Globus pallidus (tissue), 1 donor: ENCODE measurements at regions not wholly inside any gene's neighbourhood (a gene's known extent, or its start where the extent isn't known, plus 50 kb on each side); places are given as distances from the start of the nearest gene placed in this dataset.

Source experiments
- DNase-seq: peaks from one replicate; pipeline ENCODE4 v3.0.0-alpha.2; 2015; ENCODE audit warnings: low spot score

DNA sequence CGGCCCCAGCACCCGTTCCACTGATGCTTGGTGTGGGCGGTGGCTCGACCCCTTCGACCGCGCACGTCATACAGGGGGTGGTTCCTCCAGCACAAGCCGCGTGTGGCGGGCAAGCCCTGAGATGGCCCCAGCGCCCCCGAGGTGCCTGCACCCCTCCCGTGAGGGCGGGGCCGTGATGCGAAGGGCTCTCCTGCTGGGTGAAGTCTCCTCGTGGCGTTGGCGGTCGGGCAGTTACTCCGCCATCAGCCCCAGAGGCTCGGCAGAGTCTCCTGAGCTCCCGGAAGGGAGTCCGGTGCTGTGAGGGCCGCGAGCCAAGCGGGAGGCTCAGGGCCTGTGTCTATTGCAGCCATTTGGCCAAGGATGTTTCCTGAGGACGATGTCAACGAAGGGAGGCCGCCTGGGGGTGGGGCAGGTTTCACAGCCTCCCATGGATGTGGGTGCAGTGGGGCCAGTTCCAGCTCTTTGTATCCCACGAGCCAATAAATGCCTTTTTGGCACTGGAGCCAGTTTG is 78.1 kb upstream of the GALNT9 start:
- no peak for DNase-seq

DNA sequence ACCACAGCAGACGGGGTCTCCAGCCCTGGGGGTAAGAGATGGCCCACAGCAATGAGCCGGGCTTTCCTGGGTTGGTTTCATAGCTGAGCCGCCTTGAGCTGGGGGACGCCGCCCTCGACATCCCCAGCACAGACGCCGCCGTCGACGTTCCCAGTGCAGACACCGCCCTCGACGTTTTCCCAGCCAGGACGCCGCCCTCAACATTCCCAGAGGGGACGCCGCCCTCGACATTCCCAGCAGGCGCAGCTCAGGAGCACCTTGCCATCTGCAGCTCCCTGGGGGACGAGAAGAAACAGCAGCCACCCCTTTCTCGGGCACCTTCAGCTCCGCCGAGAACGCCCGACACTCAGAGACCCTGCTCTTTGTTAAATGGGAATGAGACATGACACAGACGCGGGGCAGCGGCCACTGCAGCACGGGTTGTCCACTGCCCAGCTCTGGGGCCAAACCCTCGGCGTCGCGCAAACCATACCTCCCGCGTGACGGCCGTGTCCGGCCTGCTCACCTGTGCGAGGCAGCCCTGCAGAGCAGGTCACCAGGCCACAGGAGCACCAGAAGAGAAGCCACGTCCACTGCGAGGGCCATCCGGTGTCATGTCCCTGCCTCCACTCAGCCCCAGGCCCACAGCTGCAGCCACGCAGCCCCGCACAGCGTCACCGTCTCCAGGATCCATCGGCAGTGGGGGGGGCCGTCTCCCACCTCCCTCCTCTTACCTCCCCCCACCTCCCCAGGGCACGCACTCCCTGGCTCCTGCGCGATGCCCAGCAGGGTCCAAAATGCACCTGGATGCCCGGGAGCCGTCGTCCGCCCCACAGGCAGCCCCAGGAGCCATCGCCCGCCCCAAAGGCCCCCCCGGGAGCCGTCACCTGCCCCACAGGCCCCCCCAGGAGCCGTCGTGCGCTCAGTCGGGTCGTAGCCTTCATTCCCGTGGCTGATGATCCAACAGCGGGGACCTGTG is 77.4 kb upstream of the GALNT9 start:
- DNase-seq, result no peak

DNA sequence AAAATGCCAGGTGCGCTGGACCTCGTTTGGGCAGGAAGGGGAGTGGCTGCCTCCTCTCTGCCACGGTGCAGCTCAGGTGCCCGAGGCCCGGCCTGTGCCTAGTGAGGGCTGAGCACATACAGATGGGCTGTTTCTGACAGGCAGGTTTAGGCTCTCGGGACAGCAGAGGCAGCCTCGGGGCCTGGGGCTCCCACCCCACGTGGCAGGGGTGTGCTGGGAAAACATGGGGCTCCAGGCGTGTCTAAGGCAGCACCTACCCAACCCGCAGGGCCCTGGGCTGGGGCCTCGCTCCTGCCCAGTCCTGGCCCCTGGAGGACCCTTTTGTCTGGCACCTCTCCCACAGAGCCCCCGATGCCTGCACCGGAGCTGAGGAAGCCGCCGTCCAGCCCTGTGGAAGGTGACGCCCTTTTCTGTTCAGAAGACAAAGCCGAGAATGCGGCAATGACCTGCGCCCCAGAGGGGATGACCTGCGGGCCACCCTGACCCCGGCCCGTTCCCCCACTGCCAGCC is 76.4 kb upstream of the GALNT9 start:
- DNase-seq, result no peak

DNA sequence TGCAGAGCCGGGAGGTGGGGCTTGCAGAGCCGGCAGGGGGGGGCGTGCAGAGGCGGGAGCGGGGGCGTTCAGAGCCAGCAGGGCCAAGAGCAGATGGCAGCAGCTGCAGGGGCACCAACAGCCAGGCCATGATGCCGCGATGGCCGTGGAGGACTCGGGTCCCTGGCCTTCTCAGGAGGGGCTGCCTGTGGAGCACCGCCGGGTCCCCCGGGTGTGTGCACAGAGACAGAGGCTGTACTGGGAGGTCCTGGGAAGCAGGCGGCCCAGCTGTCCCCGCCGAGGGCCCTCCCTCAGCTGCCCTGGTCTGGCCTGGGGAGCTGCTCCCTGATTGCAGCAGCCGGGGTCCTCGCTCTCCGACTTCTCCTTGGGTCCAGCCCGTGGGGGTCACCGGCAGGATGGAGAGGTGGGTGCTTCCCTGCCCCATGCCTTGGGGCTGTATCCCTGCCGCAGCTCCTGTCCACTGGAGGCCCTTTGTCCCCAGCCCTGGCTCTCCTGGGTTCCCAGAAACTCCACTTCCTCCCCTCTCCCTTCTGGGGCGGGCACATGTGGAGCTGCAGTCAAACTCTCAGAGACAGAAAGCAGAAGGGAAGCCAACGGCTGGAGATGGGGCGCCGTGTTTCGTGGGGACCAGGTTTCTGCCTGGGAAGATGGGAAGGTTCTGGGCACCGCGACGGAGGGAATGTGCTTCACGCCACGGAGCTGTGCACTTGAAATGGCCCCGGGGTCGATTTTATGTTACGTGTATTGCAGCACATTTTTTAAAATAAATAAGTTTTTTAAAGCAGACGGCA is 75.8 kb upstream of the GALNT9 start:
- DNase-seq, result no peak

DNA sequence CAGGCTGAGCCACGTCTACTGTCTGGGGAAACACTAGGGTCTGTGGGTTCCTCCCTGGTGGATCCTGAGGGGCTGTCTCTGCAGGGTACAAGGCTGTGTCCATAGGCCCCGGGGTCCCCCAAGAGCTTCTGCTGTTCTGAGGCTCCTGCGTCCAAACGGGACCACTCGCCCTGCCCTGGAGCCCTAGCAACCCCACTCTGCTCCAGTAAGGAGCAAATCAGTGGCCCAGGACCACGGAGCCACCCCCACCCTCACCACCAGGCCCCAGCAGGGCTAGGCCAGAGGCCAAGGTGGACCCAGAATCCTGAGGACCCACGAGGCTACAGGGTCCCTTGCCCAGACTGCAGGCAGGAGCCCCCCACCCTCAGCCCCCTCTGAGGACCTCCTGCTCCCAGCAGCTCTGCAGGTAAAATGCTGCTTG is 75.1 kb upstream of the GALNT9 start:
- no peak for DNase-seq

DNA sequence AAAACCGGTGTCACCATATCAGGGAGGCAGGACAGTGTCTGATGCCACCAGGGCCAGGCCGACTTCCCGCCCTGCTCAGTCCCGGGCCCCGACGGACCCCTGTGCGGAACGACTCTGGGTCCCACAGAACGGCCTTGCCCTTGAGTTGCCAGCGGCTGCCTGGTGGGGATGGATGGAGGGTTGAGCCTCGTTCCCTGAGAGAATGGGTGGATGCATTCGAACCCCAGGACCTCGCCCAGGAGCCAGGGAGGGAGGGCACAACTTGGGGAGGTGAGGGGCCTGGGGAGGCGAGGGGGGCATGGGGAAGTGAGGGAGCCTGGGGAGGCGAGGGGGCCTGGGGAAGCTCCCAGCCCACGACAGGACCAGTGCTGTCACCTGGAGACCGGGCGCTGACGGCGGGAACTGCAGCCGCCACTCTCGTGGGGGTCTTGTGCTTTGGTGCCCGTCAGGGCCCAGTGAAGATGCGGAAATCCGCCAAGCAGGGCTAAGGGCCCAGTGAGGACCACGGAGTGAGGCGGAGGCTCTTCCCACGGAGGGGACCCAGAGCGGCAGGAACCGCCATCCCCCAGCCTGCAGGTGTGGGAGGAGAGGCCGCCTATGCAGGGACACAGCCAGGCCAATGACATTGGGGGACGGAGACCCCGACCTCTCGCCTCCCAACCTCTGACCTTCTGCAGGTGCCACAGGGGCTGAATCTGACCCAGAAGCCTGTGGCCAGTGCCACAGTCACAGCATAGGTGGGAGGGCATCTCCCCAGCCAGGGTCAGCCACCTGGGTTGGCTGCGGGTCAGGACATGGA is 74.4 kb upstream of the GALNT9 start:
- DNase-seq, result no peak

DNA sequence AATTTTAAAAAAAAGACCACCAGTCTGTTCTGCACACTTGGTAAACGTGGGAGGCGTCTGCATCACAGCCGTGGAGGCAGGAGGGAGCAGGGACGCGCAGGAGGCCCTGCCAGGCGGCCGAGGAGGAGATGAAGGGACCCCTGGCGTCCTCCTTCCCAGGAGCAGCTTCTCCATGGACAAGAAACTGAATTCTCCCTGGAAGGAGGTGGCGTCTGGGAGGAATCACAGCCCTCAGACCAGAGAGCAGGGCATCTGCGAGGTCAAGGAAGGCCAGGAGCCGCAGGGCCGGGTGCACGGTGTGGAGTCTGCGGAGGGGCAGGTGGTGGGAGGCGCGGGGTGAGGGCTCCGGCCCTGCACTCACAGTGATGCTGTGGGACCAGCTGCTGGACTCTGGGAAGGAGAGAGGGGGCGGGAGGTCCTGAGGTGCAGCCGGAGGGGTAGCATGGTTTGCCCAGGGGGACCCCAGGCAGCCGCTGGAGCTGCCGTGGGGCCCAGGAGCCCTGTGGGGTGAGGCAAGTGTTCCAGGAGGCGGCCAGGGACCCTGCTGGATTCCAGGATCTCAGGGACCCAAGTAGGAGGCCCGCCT is 73.5 kb upstream of the GALNT9 start:
- DNase-seq, result no peak

DNA sequence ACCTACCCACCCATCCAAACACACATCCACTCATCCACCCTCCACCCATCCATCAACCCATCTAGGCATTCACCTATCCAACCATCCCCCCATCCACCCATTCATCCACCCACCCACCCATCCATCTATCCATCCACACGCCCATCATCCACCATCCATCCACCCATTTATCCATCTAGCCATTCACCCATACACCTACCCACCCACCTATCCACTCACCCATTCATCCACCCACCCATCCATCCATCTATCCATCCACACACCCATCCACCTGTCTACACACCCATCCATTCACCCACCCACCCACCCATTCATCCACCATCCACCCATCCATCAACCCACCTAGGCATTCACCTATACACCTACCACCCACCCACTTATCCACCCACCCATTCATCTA is 72.6 kb upstream of the GALNT9 start:
- no peak for DNase-seq

DNA sequence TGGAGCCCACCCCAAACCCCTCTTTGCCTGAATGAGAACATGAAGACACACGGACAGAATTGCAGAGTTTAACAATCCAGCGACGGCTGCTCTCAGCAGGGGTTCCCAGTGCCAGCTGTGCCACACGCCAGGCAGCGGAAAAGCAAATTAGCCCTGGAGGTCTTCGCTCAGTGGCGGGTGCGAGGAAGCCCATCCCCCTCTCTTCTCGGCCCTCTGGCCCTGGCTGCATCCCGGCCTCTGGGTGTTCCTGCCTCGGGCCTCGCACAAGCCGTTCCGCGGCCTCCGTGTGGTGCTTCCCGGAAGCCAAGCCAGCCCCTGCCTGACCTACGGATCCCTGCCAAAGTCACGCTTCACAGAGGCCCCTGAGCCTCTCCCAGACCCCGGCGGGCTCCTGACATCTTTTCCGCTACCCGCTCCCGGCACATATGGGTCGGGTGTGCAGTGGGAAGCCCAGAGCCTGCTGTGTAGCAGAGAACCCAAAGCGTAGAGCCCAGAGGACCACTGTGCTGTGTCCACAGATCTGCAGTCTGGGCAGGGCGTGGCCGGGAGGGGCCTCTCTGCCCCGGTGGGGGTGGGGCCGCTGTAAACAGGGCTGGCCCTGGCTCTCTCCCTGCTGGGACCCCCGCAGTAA is 70.7 kb upstream of the GALNT9 start:
- DNase-seq, result no peak

DNA sequence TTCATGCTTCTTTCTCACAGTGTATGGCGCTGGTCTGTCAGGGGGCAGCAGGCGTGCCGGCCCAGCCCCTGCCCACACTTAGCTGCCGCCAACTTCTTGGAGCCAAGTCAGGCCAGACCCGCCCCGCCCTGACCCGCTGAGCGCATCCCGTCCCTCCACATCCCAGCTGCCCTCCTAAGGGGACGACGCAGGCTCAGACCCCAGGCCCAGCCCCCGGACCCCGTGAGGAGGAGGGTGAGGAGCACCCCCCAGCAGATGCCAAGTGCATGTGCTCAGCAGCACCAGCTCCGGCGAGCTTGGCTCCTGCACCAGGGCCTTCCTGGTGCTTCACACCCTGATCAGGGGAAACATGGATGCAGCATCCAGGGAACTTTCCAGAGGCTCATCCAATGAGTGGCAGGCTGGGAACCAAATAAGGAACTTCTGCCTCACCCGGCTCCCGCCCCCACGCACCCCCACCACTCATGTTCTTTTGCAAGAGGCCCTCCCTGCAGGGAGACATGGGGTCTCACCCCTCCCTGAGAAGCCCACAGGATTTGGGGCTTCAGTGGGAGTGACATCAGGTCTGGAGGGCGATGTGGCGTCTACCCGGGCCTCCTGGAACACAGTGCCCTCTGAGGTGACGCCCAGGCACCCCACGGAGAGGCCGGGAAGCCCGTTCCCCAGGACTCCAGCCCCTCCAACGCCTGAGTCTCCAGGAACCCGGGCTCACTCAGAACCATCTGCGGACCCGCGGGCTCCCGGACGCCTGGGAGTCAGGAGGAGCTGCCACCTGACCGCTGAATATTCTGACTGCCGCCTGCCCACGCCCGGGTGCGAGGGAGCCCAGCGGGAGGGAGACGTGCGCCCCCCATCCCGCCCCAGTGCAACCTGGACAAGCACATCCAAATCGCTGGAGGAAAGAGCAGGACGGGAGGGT is 70.0 kb upstream of the GALNT9 start:
- DNase-seq, result no peak

DNA sequence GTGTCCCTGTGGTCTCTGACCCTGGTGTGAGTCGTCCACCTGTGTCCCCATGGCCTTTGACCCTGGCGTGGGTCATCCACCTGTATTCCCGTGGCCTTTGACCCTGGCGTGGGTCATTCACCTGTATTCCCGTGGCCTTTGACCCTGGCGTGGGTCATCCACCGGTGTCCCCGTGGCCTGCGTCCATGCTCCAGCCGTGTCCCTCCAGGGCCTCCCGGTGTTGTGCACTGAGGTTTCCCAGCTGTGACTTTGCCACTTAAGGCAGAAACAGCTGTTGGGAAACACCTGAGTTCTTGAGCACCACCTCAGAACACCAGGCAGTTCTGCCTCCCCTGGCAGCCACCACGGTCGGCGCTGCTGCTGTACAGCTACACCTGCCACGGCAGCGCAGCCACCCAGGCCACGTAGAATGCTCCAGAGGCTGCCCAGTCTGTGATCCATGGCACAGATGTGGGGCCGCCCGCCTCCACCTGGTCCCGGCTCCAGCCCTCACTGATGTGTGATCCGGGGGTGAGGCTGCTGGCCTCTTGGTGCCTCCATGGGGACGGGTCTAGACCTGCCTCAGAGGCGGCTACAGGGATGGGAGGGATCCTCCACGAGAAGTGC is 69.1 kb upstream of the GALNT9 start:
- no peak for DNase-seq

DNA sequence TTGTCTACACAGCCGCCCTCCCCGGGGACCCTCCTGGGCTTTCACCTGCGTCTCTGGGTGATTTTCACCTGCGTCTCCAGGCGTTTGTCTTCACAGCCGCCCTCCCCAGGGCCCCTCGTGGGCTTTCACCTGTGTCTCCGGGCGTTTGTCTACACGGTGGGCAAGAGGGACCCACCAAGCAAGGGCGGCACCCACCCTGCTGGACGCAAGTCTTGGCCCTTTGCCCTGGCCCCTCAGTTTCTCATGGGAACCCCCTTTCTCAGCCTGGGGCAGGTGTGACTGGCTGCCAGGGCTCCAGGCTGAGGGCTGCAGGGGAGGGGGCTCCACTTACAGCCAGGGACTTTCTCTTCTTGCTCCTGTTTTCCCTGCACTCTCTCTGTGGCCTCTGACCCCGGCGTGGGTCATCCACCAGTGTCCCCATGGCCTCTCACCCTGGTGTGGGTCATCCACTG is 68.6 kb upstream of the GALNT9 start:
- no peak for DNase-seq

DNA sequence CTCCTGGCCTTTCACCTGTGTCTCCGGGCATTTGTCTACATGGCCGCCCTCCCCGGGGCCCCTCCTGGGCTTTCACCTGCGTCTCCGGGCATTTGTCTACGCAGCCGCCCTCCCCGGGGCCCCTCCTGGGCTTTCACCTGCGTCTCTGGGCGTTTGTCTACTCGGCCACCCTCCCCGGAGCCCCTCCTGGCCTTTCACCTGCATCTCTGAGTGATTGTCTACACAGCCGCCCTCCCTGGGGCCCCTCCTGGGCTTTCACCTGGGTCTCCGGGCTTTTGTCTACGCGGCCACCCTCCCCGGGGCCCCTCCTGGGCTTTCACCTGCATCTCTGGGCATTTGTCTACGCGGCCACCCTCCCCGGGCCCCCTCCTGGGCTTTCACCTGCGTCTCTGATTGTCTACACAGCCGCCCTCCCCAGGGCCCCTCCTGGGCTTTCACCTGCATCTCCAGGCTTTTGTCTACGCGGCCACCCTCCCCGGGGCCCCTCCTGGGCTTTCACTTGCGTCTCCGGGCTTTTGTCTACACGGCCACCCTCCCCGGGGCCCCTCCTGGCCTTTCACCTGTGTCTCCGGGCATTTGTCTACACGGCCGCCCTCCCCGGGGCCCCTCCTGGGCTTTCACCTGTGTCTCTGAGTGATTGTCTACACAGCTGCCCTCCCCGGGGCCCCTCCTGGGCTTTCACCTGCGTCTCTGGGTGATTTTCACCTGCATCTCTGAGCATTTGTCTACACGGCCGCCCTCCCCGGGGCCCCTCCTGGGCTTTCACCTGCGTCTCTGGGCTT is 68.0 kb upstream of the GALNT9 start:
- DNase-seq, result no peak

DNA sequence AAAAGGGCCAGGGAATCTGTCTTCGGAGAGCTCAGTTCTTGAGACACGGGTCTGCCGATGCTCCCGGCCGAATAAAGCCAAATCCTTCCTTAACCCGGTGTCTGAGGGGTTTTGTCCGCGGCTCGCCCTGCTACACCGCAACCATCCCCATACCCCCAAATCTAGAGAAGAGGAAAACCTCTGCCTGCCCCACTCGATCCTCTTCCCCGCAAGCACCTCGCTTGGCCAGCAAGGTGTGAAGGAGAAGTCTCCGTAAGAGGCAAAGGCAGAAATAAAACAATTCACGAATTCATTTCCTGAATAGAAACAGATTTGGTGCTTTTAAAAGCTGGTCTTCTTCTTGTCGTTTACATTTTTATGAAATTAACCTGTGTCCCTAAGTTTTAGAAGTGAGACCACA is 67.3 kb upstream of the GALNT9 start:
- DNase-seq, result no peak

DNA sequence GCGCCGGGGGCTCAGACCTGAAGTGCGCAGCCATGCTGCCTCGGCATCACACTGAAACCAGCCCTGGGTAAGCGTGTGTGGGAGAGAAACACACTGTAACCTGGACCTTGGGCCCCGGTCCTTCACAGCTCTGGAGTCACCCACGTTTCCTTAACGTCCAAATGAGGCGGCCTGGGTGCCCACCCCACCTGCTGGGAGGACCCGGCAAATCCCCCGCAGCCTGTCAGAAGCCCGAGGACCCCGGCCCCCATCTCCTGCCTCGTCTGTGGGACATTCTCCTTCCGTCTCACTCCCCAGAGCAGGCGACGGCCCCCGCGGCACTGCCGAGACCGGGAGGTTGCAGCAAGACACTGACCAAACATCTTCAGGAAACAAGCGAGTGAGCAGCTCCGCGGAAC is 66.5 kb upstream of the GALNT9 start:
- DNase-seq, result no peak

DNA sequence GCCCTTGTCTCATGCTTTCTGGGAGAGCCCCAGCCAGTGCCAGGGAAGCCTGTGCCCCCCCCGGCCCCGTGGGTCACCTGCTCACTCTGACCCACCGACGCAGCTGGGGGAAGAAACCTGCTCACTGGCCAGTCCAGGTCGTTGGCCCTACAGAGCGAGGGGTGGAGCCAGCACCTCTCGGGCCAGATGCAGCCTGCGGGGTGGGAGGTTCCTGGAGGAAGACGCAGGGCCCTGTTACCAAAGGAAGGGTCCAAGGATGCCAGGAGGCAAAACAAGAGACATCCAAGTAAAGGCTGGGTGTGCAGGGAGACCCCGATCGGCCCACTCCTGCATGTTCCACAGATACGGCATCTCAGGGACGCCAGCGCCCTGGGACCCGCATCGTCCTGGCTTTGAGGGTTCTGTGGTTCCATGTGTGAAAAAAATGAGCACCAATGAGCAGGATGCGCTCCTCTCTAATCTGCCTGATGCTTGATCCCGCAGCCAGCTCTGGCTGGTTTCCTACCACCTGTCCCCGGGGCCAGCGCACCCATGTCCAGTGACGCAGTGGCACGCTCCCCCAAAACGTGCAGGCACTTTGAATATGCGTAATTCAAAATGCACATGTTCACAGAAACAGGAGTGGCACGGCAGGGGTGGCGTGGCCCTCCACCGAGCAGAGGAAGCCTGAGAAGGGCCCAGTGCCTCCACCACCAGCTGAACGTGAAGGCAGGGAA is 66.0 kb upstream of the GALNT9 start:
- no peak for DNase-seq

DNA sequence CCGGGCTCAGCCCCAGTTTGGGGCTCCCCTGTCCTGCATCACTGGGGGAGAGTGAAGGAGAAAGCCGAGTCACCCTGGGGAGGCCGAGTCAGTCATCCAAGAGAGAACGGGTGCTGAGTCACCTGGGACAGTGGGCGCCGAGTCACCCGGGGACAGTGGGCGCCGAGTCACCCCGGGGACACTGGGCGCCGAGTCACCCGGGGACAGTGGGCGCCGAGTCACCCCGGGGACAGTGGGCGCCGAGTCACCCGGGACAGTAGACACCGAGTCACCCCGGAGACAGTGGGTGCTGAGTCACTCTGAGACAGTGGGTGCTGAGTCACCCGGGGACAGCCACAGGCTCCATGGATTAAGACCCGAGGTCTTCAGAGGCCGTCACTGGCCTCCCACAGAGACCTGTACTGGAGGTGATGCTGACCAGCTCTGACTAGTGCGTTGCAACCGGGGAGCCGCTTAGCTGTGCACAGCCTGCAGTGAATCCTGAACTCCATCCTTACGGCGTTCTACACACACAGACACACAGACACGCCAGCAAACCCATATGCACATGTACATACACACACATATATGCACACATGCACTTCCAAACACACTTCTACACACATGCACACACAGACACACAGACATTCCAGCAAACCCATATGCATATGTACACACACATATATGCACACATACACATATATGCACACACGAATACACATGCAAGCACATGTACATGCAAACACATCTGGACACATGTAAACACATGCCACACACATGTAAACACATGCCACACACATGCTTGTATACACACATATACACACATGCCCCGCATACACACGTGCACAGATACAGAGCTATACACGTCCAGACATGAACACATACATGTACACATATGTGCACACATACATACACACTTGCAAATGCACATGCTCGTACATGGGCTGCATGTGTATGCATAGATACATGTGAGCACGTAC is 64.9 kb upstream of the GALNT9 start:
- DNase-seq, result no peak
